Progenitor cell of endocrine pancreas (in vitro differentiated cells): ENCODE measurements at regions not wholly inside any gene's neighbourhood (a gene's known extent, or its start where the extent isn't known, plus 50 kb on each side); places are given as distances from the start of the nearest gene placed in this dataset.

Experiments used
- DNase-seq: peaks from one replicate; pipeline ENCODE4 v3.0.0; 2021; ENCODE audit warnings: low spot score; ENCODE audit not compliant: unreplicated experiment
- H3K27ac Mint-ChIP-seq: 2 replicates; pipeline ENCODE4 v1.8.0; 2021; ENCODE audit warnings: mild to moderate bottlenecking, moderate library complexity, mixed read lengths
- H3K27me3 Mint-ChIP-seq: 2 replicates; pipeline ENCODE4 v1.8.0; 2021; ENCODE audit warnings: mixed read lengths
- H3K36me3 Mint-ChIP-seq: 2 replicates; pipeline ENCODE4 v1.8.0; 2022; ENCODE audit warnings: mixed read lengths; ENCODE audit not compliant: insufficient read depth
- H3K4me1 Mint-ChIP-seq: 2 replicates; pipeline ENCODE4 v1.8.0; 2021; ENCODE audit warnings: low read depth, mixed read lengths
- H3K4me3 Mint-ChIP-seq: 2 replicates; pipeline ENCODE4 v1.8.0; 2021; ENCODE audit warnings: low read depth, mild to moderate bottlenecking, moderate library complexity, mixed read lengths
- H3K9me3 Mint-ChIP-seq: 2 replicates; pipeline ENCODE4 v1.8.0; 2021; ENCODE audit warnings: low read depth, mixed read lengths
- TF ChIP-seq, protein P1 (sequence below): fragments of 200-600 bp; sonication (generic); IDR thresholded peaks from one replicate; pipeline ENCODE4 v1.5.0; 2021; ENCODE audit warnings: antibody characterized with exemption, mild to moderate bottlenecking; ENCODE audit not compliant: unreplicated experiment

DNA sequence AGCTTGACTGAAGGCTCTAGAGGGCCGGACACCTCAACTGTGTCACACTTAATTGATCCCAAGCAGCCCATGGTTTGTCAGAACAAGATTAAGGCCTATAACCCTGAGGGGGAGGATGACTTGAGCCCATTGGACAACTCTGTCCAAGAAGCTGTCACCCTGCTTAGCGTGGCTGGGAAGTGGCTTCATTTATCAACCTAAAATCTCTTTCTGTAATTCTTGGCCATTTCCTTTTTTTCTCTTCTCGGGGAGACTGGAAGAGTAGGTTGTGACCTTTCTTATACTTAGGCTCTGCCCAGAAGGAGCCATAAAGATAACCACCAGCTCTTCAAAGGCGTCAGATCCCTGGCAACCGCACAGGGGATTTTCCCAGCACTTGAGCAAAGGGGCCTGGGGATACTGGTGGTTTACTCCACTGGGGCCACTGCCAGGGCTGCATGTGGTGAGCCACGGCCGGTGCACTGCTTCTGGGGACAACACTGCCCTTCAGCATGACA is 265.5 kb downstream of the CYRIA start:
- no peak overlapping the region for H3K4me3 Mint-ChIP-seq
- H3K4me1 Mint-ChIP-seq = peaks cover 7% of the 10 kb centered on the region
- no peaks in the 10 kb centered on the region for H3K9me3 Mint-ChIP-seq
- DNase-seq = no peak
- TF ChIP-seq, protein P1, sequence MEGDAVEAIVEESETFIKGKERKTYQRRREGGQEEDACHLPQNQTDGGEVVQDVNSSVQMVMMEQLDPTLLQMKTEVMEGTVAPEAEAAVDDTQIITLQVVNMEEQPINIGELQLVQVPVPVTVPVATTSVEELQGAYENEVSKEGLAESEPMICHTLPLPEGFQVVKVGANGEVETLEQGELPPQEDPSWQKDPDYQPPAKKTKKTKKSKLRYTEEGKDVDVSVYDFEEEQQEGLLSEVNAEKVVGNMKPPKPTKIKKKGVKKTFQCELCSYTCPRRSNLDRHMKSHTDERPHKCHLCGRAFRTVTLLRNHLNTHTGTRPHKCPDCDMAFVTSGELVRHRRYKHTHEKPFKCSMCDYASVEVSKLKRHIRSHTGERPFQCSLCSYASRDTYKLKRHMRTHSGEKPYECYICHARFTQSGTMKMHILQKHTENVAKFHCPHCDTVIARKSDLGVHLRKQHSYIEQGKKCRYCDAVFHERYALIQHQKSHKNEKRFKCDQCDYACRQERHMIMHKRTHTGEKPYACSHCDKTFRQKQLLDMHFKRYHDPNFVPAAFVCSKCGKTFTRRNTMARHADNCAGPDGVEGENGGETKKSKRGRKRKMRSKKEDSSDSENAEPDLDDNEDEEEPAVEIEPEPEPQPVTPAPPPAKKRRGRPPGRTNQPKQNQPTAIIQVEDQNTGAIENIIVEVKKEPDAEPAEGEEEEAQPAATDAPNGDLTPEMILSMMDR = no peak
- H3K27ac Mint-ChIP-seq = no peak overlapping the region
- H3K27me3 Mint-ChIP-seq = peaks cover 23% of the 10 kb centered on the region
- H3K36me3 Mint-ChIP-seq = no peaks in the 10 kb centered on the region

DNA sequence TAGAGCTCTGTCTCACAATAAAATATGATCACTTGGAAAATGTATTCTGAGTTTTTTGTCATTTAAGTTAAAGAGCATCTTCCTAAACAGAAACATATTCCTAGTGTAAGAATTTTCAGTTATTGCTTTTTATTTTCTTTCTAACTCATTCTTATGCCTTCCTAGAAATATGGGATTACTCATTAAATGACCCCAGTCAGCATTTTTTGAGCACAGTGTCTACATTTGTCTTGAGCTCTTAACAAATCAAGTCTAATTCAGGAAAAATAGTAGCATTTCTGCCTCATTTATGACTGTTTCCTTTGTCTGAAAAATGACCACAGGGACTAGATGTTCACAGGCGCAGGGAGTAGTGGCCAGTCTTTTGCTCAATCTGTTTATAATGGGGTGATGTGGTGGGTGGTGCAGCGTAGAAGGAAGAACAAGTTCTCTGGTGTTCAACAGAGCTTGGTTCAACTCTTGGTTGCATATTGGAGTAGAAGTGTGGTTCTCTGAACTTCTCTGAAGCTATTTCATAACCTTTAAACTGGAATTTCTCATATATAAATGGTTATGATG is 267.1 kb downstream of the CYRIA start:
- H3K4me1 Mint-ChIP-seq = peaks cover 7% of the 10 kb centered on the region
- peaks cover 14% of the 10 kb centered on the region for H3K27me3 Mint-ChIP-seq
- H3K36me3 Mint-ChIP-seq = no peaks in the 10 kb centered on the region
- no peak overlapping the region for H3K27ac Mint-ChIP-seq
- H3K4me3 Mint-ChIP-seq = no peak overlapping the region
- TF ChIP-seq, protein P1 = no peak
- DNase-seq = no peak
- no peaks in the 10 kb centered on the region for H3K9me3 Mint-ChIP-seq

DNA sequence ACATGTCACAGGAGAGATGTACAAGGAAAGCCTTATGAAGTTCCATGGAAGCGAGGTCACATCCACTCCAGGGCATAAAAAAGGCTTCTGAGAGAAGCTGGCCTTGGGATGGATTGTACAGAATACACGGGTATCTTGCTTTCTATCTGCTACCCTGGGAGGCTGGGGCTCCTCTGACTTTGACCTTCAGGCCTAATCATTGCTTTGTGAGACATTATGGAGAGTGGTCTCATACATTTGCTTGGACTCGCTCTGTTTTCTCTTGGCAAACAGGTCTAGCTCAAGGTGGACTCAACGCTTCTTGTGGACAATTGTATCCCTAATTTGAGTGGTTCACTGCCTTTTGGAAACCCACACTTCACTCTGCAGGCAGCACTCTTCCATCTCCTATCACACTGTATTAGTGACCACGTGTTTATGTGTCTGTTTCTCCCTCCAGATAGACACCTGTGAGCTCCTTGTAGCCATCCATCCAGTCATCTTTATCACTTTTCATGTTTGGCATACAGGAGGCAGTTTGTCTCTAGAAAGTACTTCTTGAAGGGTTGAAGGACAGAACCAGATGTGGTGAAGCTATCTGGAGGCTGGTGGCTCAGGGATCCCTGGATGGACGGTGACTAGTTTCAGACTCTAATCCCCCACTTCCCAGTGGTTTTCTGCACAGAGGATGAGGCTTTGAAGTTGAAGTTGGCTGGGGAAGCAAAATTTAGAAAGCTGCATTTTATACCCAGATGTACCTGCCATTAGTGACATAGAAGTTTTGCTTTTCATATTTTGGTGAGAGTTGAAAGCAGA is 267.8 kb downstream of the CYRIA start:
- DNase-seq = no peak
- Mint-ChIP-seq H3K27ac (no peak overlapping the region), H3K9me3 (no peaks in the 10 kb centered on the region), H3K4me1 (peaks cover 10% of the 10 kb centered on the region), H3K27me3 (peaks cover 14% of the 10 kb centered on the region), H3K36me3 (no peaks in the 10 kb centered on the region), H3K4me3 (no peak overlapping the region)
- TF ChIP-seq, protein P1 = no peak

DNA sequence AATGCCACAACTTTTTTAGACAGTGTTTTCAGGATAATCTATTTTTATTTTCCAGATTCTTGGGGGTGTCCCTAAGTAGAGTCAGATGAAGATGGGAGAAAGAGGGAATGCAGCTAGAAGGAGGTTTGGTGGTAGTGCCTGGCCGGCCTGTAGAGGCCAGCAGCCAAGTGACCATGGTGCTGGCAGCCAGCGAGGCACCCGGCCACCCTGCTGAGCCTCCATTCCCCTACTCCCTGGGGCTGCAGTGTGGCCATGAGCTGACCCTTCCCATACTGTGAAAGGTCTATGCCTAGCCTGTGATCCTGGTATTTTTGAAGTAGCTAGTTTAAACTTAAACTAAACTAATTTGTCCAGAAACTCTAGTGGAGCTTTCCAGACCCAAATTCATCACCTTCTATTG is 268.6 kb downstream of the CYRIA start:
- TF ChIP-seq, protein P1 = no peak
- no peak overlapping the region for H3K27ac Mint-ChIP-seq
- no peaks in the 10 kb centered on the region for H3K9me3 Mint-ChIP-seq
- H3K27me3 Mint-ChIP-seq = peaks cover 18% of the 10 kb centered on the region
- no peaks in the 10 kb centered on the region for H3K36me3 Mint-ChIP-seq
- peaks cover 17% of the 10 kb centered on the region for H3K4me1 Mint-ChIP-seq
- DNase-seq = no peak
- H3K4me3 Mint-ChIP-seq = no peak overlapping the region

DNA sequence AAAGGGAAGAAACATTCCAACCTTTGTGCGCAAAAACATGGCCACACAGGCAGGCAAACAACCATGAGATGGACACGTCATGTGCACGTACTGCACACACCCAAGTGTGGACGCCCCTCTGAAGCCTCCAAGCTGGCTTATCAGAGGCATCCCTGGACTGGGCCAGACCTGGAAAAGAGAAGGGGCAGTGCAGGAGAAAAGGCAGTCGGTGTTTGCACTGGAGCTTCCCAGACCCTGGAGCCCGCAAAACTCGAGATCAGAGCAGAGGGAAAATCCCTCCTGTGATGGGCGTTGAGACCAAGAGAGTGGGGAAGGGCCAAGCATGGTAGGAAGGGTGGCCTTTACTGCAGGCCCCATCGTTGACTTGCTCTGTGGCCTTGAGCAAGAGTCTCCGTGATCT is 269.5 kb downstream of the CYRIA start:
- Mint-ChIP-seq H3K9me3 (no peaks in the 10 kb centered on the region), H3K27me3 (peaks cover 25% of the 10 kb centered on the region), H3K4me3 (no peak overlapping the region), H3K36me3 (no peaks in the 10 kb centered on the region), H3K4me1 (peaks cover 19% of the 10 kb centered on the region), H3K27ac (no peak overlapping the region)
- DNase-seq = no peak
- TF ChIP-seq, protein P1 = no peak
